ENCODE measurements at regions not wholly inside any gene's neighbourhood (a gene's known extent, or its start where the extent isn't known, plus 50 kb on each side); places are given as distances from the start of the nearest gene placed in this dataset.

GRCh38 chr2:75790814-75791467 lies 80.2 kb upstream of the GCFC2 start:
- no peak for DNase-seq

GRCh38 chr2:75790121-75790813 lies 79.6 kb upstream of the GCFC2 start:
- no peak for DNase-seq

- no peak for DNase-seq
Measured at GRCh38 chr2:75788902-75789301, 78.2 kb upstream of the GCFC2 start.

GRCh38 chr2:75788154-75788553 lies 77.4 kb upstream of the GCFC2 start:
- DNase-seq, result no peak

GRCh38 chr2:75787532-75788132 lies 76.9 kb upstream of the GCFC2 start:
- peak; percentile 38 for DNase-seq

- no peak for DNase-seq
Measured at GRCh38 chr2:75775311-75775823, 64.7 kb upstream of the GCFC2 start.

- no peak for DNase-seq
Measured at GRCh38 chr2:75772908-75773630, 62.4 kb upstream of the GCFC2 start.

- DNase-seq, result no peak
Measured at GRCh38 chr2:75765798-75766197, 55.1 kb upstream of the GCFC2 start.

GRCh38 chr2:75764611-75765010 lies 53.9 kb upstream of the GCFC2 start:
- no peak for DNase-seq
